ENCODE measurements at regions not wholly inside any gene's neighbourhood (a gene's known extent, or its start where the extent isn't known, plus 50 kb on each side); places are given as distances from the start of the nearest gene placed in this dataset.

DNA sequence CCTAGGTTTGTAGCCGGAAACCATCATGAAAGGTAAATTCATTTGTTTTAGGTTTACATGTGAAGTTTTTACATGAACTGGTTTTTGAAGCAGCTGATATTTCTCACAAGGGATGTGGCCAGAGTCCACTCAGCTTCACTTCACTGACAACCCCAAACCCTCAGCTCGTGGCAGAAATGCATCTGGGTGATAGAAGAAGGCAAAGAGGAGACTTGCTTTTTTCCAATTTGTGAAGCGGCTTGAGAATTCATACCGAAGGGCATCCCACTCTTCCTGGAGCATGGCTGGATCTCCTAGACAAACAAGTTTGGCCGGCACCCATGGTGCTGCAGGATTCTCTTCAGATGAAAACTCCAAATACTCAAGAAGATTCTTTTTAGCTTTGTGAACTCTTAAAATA lies 392.8 kb upstream of the CNR1 start:
- Histone ChIP-seq H3K36me3 (no peaks in the 10 kb centered on the region), H3K27me3 (no peaks in the 10 kb centered on the region), H3K9me3 (no peaks in the 10 kb centered on the region), H3K4me1 (peaks cover 0 to 10% (median 0%) of the 10 kb centered on the region in 4 donors), H3K27ac (no peak overlapping the region), H3K4me3 (no peak overlapping the region)
- 77 to 92% methylated on average over 5 of the region's 5 CpGs for WGBS, 2 donors
- no peak for DNase-seq (ENCODE audit: low spot score in 2 of 2)
- no peak for TF ChIP-seq EP300 (IDR thresholded peaks at IDR 0.05)
- no peak for TF ChIP-seq POLR2A (IDR thresholded peaks at IDR 0.05)
- TF ChIP-seq CTCF (IDR thresholded peaks at IDR 0.05) = no peak

GRCh38 chr6:88556663-88557062 lies 390.5 kb upstream of the CNR1 start:
- Histone ChIP-seq H3K27me3 (no peaks in the 10 kb centered on the region), H3K9me3 (no peaks in the 10 kb centered on the region), H3K4me3 (no peak overlapping the region), H3K4me1 (peaks cover 0 to 6% (median 0%) of the 10 kb centered on the region in 4 donors), H3K27ac (no peak overlapping the region), H3K36me3 (no peaks in the 10 kb centered on the region)
- TF ChIP-seq EP300 (IDR thresholded peaks at IDR 0.05) = no peak
- no peak for TF ChIP-seq POLR2A (IDR thresholded peaks at IDR 0.05)
- TF ChIP-seq CTCF (IDR thresholded peaks at IDR 0.05) = no peak
- DNase-seq (ENCODE audit: low spot score in 2 of 2) = no peak
- WGBS, 2 donors = 30 to 32% methylated on average over 3 of the region's 4 CpGs

GRCh38 chr6:88548891-88549505 lies 382.9 kb upstream of the CNR1 start:
- Histone ChIP-seq H3K4me1 (peaks cover 0 to 5% (median 0%) of the 10 kb centered on the region in 4 donors), H3K9me3 (no peaks in the 10 kb centered on the region), H3K27ac (no peak overlapping the region), H3K4me3 (no peak overlapping the region), H3K36me3 (no peaks in the 10 kb centered on the region), H3K27me3 (no peaks in the 10 kb centered on the region)
- 86 to 95% methylated on average over 5 of the region's 5 CpGs for WGBS, 2 donors
- no peak for DNase-seq (ENCODE audit: low spot score in 2 of 2)
- TF ChIP-seq EP300 (IDR thresholded peaks at IDR 0.05) = no peak

- Histone ChIP-seq H3K36me3 (no peaks in the 10 kb centered on the region), H3K9me3 (no peaks in the 10 kb centered on the region), H3K27ac (no peak overlapping the region), H3K4me3 (no peak overlapping the region), H3K27me3 (no peaks in the 10 kb centered on the region), H3K4me1 (peaks cover 0 to 5% (median 0%) of the 10 kb centered on the region in 4 donors)
- DNase-seq (ENCODE audit: low spot score in 2 of 2) = no peak
- TF ChIP-seq POLR2A (IDR thresholded peaks at IDR 0.05) = no peak
- TF ChIP-seq CTCF (IDR thresholded peaks at IDR 0.05) = no peak
- TF ChIP-seq EP300 (IDR thresholded peaks at IDR 0.05) = no peak
- 95 to 96% methylated on average over 6 of the region's 6 CpGs for WGBS, 2 donors
These were observed 381.6 kb upstream of the CNR1 start for GRCh38 chr6:88547768-88548167.

- peaks cover 0 to 5% (median 0%) of the 10 kb centered on the region in 4 donors for H3K4me1 ChIP-seq
- DNase-seq (ENCODE audit: low spot score in 2 of 2) = no peak
- H3K27me3 ChIP-seq = no peaks in the 10 kb centered on the region
- no peak overlapping the region for H3K4me3 ChIP-seq
- no peaks in the 10 kb centered on the region for H3K9me3 ChIP-seq
- H3K36me3 ChIP-seq = no peaks in the 10 kb centered on the region
- WGBS, 2 donors = 38 to 44% methylated on average over 4 of the region's 4 CpGs
- H3K27ac ChIP-seq = no peak overlapping the region
- TF ChIP-seq POLR2A (IDR thresholded peaks at IDR 0.05) = no peak
- TF ChIP-seq CTCF (IDR thresholded peaks at IDR 0.05) = no peak
- TF ChIP-seq EP300 (IDR thresholded peaks at IDR 0.05) = no peak
These were observed 379.8 kb upstream of the CNR1 start for GRCh38 chr6:88545991-88546390.

Data from tibial nerve (tissue), 4 donors.